IMR-90 (cell line): ENCODE measurements at regions not wholly inside any gene's neighbourhood (a gene's known extent, or its start where the extent isn't known, plus 50 kb on each side); places are given as distances from the start of the nearest gene placed in this dataset.

Source experiments
- ATAC-seq: fragments of 200-7000 bp; cut with Tn5 transposase; 2 replicates; pipeline ENCODE4 v1.9.1; 2020; ENCODE audit warnings: low read depth, mild to moderate bottlenecking, moderate library complexity
- BruUV-seq: library from RNA; stranded (reverse); fragments of 400-500 nt; replicated peaks from 2 replicates; lab custom pipeline; 2021; lab: Mats Ljungman, UMichigan
- CTCF ChIA-PET: fragments of 300-600 bp; formaldehyde crosslinking; extraction: SDS; loops from one replicate; lab custom pipeline; 2021; ENCODE audit warnings: antibody characterized with exemption; lab: Yijun Ruan, JAX
- POLR2A ChIA-PET: fragments of 300-600 bp; sonication (Branson Sonifier 250); formaldehyde crosslinking; loops from one replicate; lab custom pipeline; 2022; ENCODE audit warnings: antibody characterized with exemption; ENCODE audit not compliant: unreplicated experiment; lab: Charles Lee
- DNase-seq: peaks from one replicate; pipeline ENCODE4 v3.0.0; 2013
- H2AFZ ChIP-seq: replicated peaks from 2 replicates; pipeline ENCODE3; 2013; ENCODE audit warnings: low read length, mild to moderate bottlenecking; ENCODE audit not compliant: poor library complexity
- H2AK5ac ChIP-seq: 2 replicates; pipeline ENCODE4 v1.6.1; 2013; ENCODE audit warnings: low read depth, low read length, inconsistent platforms
- H2AK9ac ChIP-seq: replicated peaks from 2 replicates; pipeline ENCODE3; 2013; ENCODE audit warnings: mild to moderate bottlenecking, low read depth, low read length, moderate library complexity; ENCODE audit not compliant: poor library complexity
- H2BK120ac ChIP-seq: 2 replicates; pipeline ENCODE4 v1.6.1; 2013; ENCODE audit warnings: low read depth, low read length, inconsistent platforms
- H2BK15ac ChIP-seq: 3 replicates; pipeline ENCODE4 v1.6.1; 2013; ENCODE audit warnings: low read depth, low read length, inconsistent platforms
- H2BK20ac ChIP-seq: 2 replicates; pipeline ENCODE4 v1.6.1; 2013; ENCODE audit warnings: low read depth, mild to moderate bottlenecking, inconsistent platforms, low read length, moderate library complexity
- H2BK5ac ChIP-seq: 2 replicates; pipeline ENCODE4 v1.6.1; 2013; ENCODE audit warnings: mild to moderate bottlenecking, low read depth, low read length, inconsistent platforms; ENCODE audit not compliant: poor library complexity, severe bottlenecking
- H3K14ac ChIP-seq: replicated peaks from 2 replicates; pipeline ENCODE4 v1.6.1; 2013; ENCODE audit warnings: low read depth, low read length, inconsistent platforms
- H3K18ac ChIP-seq: 2 replicates; pipeline ENCODE4 v1.6.1; 2013; ENCODE audit warnings: low read depth, low read length, control low read depth
- H3K23ac ChIP-seq: 2 replicates; pipeline ENCODE4 v1.6.1; 2013; ENCODE audit warnings: low read depth, low read length, inconsistent platforms
- H3K27ac ChIP-seq: 2 replicates; pipeline ENCODE4 v1.5.1; 2013; ENCODE audit warnings: mild to moderate bottlenecking, control low read depth, low read length; ENCODE audit not compliant: insufficient read depth
- H3K27me3 ChIP-seq: 2 replicates; pipeline ENCODE4 v1.6.1; 2013; ENCODE audit warnings: low read length; ENCODE audit not compliant: control insufficient read depth, insufficient read depth
- H3K36me3 ChIP-seq: 2 replicates; pipeline ENCODE4 v1.6.1; 2013; ENCODE audit warnings: low read length, mixed read lengths; ENCODE audit not compliant: control insufficient read depth, insufficient read depth
- H3K4ac ChIP-seq: 2 replicates; pipeline ENCODE4 v1.6.1; 2013; ENCODE audit warnings: low read depth, low read length, inconsistent platforms
- H3K4me1 ChIP-seq: 2 replicates; pipeline ENCODE4 v1.6.1; 2013; ENCODE audit warnings: low read length, mixed read lengths; ENCODE audit not compliant: control insufficient read depth, insufficient read depth
- H3K4me2 ChIP-seq: 2 replicates; pipeline ENCODE4 v1.6.1; 2013; ENCODE audit warnings: low read depth, mild to moderate bottlenecking, control low read depth, low read length, moderate library complexity
- H3K4me3 ChIP-seq: 2 replicates; pipeline ENCODE4 v1.5.1; 2013; ENCODE audit warnings: low read depth, mild to moderate bottlenecking, control low read depth, low read length, moderate library complexity; ENCODE audit not compliant: insufficient read depth
- H3K56ac ChIP-seq: 2 replicates; pipeline ENCODE4 v1.6.1; 2013; ENCODE audit warnings: low read length, inconsistent platforms; ENCODE audit not compliant: insufficient read depth; ENCODE audit errors: extremely low read depth
- H3K79me1 ChIP-seq, 2 experiments: 2 replicates each; pipeline ENCODE4 v1.6.1; 2013; ENCODE audit warnings: low read length in 2 of 2, inconsistent platforms in 1 of 2, low read depth in 1 of 2
- H3K9ac ChIP-seq: 2 replicates; pipeline ENCODE4 v1.6.1; 2013; ENCODE audit warnings: low read depth, low read length, control low read depth
- H3K9me1 ChIP-seq: 2 replicates; pipeline ENCODE4 v1.6.1; 2013; ENCODE audit warnings: low read length, inconsistent platforms; ENCODE audit not compliant: insufficient read depth
- H3K9me3 ChIP-seq: 2 replicates; pipeline ENCODE4 v1.6.1; 2013; ENCODE audit warnings: low read length; ENCODE audit not compliant: control insufficient read depth, insufficient read depth
- H4K20me1 ChIP-seq: 2 replicates; pipeline ENCODE4 v1.6.1; 2013; ENCODE audit warnings: low read length, inconsistent platforms; ENCODE audit not compliant: insufficient read depth
- H4K5ac ChIP-seq: 2 replicates; pipeline ENCODE4 v1.6.1; 2013; ENCODE audit warnings: mild to moderate bottlenecking, low read depth, low read length, control low read depth
- H4K8ac ChIP-seq, 2 experiments: 2 replicates each; pipeline ENCODE4 v1.6.1; 2013; ENCODE audit warnings: low read depth in 2 of 2, low read length in 2 of 2, control low read depth in 1 of 2, inconsistent platforms in 1 of 2
- H4K91ac ChIP-seq: 2 replicates; pipeline ENCODE4 v1.6.1; 2013; ENCODE audit warnings: low read depth, low read length, inconsistent platforms; ENCODE audit not compliant: insufficient read depth
- NFE2L2 ChIP-seq: fragments of 150-350 bp; IDR thresholded peaks from 2 replicates; pipeline ENCODE4 v1.6.1; 2016; ENCODE audit warnings: low read depth, mild to moderate bottlenecking, low read length
- RFX5 ChIP-seq: IDR thresholded peaks from 2 replicates; pipeline ENCODE4 v1.8.0; 2012; ENCODE audit warnings: low read depth, mild to moderate bottlenecking, low read length, moderate library complexity
- WGBS, 2 experiments: methylation state at CpG; one replicate each; pipeline versions ENCODE4 v1.1.5 to v1.1.7; 2013; ENCODE audit warnings: missing lambda C conversion rate in 2 of 2; ENCODE audit not compliant: insufficient read length in 1 of 2; ENCODE audit errors: extremely low coverage in 2 of 2; 5-methylcytosine and 5-hydroxymethylcytosine counted together
- dilution Hi-C: fragments of 300-500 bp; cut with HindIII; formaldehyde crosslinking; loops from one replicate; pipeline ENCODE4 v1.14.3; 2018; ENCODE audit warnings: low sequenced_read_pairs; ENCODE audit not compliant: unreplicated experiment
- in situ Hi-C: fragments of 300-500 bp; cut with MboI; formaldehyde crosslinking; loops from 3 replicates; pipeline ENCODE4 v1.14.3; 2019; ENCODE audit warnings: low sequenced_read_pairs, inconsistent platforms, mixed read lengths
- intact Hi-C: fragments of 100-400 bp; cut with micrococcal nuclease; formaldehyde crosslinking; loops from 2 replicates; pipeline ENCODE4 v1.10.0; 2022

- no peak for DNase-seq
- Histone ChIP-seq H2BK15ac (no peak overlapping the region), H3K9me3 (no peaks in the 10 kb centered on the region), H3K27me3 (no peaks in the 10 kb centered on the region), H4K20me1 (no peaks in the 10 kb centered on the region), H3K4me3 (no peak overlapping the region), H3K23ac (no peak overlapping the region), H2BK120ac (no peak overlapping the region), H3K9me1 (no peaks in the 10 kb centered on the region), H3K27ac (no peak overlapping the region), H3K56ac (no peak overlapping the region), H3K14ac (no peak overlapping the region), H4K91ac (no peak overlapping the region), H2BK20ac (no peak overlapping the region), H4K8ac (no peak overlapping the region), H2AFZ (no peak overlapping the region), H2BK5ac (no peak overlapping the region), H3K18ac (no peak overlapping the region), H3K4ac (no peak overlapping the region), H3K4me1 (no peaks in the 10 kb centered on the region), H2AK5ac (no peak overlapping the region), H3K4me2 (no peak overlapping the region), H2AK9ac (no peak overlapping the region), H3K9ac (no peak overlapping the region), H3K79me1 (no peaks in the 10 kb centered on the region), H4K5ac (no peak overlapping the region), H3K36me3 (no peaks in the 10 kb centered on the region)
- TF ChIP-seq NFE2L2 (no peak), RFX5 (no peak)
- no peak for ATAC-seq
- intact Hi-C loops, result no loop called here
- POLR2A ChIA-PET, result no interaction called here
- dilution Hi-C loops, result no loop called here
- CTCF ChIA-PET, result no interaction called here
- no TSS peak for BruUV-seq
- in situ Hi-C loops, result no loop called here
- no CpG with 5 or more reads among the region's 5 CpGs for WGBS, 2 experiments
Observed at GRCh38 chr17:34715504-34715903, 136.1 kb downstream of the TMEM132E start.
